ENCODE measurements at regions not wholly inside any gene's neighbourhood (a gene's known extent, or its start where the extent isn't known, plus 50 kb on each side); places are given as distances from the start of the nearest gene placed in this dataset.

DNA sequence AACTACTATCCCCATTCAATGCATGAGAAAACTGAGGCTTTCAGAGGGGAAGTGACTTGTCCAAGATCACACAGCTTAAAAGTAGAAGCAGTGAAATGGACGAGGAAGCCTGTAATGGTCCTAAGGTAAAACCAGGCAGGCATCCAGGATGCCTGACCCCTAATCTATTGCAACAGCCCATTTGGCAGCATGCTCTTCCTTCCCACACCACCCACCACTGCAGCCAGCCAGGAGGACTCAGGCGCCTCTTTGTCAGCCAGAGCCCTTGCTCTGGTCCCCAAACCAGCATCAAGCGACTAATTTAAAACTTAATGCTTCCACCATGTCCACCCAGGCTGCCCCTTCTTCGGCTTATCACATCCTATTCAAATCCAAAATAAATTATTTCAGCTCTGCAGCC is 541.6 kb downstream of the CDK5RAP2 start:
- TF ChIP-seq, protein P1, sequence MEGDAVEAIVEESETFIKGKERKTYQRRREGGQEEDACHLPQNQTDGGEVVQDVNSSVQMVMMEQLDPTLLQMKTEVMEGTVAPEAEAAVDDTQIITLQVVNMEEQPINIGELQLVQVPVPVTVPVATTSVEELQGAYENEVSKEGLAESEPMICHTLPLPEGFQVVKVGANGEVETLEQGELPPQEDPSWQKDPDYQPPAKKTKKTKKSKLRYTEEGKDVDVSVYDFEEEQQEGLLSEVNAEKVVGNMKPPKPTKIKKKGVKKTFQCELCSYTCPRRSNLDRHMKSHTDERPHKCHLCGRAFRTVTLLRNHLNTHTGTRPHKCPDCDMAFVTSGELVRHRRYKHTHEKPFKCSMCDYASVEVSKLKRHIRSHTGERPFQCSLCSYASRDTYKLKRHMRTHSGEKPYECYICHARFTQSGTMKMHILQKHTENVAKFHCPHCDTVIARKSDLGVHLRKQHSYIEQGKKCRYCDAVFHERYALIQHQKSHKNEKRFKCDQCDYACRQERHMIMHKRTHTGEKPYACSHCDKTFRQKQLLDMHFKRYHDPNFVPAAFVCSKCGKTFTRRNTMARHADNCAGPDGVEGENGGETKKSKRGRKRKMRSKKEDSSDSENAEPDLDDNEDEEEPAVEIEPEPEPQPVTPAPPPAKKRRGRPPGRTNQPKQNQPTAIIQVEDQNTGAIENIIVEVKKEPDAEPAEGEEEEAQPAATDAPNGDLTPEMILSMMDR (IDR thresholded peaks at IDR 0.05; ENCODE audit: low read depth, low read length, missing control alignments): no peak
- H3K27ac ChIP-seq: no peak overlapping the region
- H3K36me3 ChIP-seq (replicated peaks): no peaks in the 10 kb centered on the region
- in situ Hi-C loops (cut with HindIII; ENCODE audit: low pct_ligation_motif_present, low sequenced_read_pairs): no loop called here
- no peak for DNase-seq
- no peaks in the 10 kb centered on the region for H3K27me3 ChIP-seq (replicated peaks)
- H3K4me3 ChIP-seq (ENCODE audit: low read depth, low read length): no peak overlapping the region

DNA sequence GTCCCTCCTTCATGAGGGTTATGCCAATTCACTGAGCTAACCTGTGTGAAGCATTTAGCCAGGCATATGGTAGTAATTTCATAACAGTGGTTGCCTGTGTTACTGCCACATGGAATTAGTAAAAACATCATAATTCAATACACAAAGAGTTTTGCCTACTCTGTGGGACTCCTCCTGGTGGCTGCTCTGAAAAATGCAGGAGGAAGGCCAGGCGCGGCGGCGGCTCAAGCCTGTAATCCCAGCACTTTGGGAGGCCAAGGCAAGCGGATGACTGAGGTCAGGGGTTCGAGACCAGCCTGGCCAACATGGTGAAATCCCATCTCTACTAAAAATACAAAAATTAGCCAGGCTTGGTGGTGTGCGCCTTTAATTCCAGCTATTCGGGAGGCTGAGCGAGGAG is 547.3 kb downstream of the CDK5RAP2 start:
- Histone ChIP-seq H3K27ac (no peak overlapping the region), H3K36me3 (replicated peaks) (no peaks in the 10 kb centered on the region), H3K4me3 (ENCODE audit: low read depth, low read length) (no peak overlapping the region), H3K27me3 (replicated peaks) (no peaks in the 10 kb centered on the region)
- DNase-seq: no peak
- TF ChIP-seq, protein P1 (IDR thresholded peaks at IDR 0.05; ENCODE audit: low read depth, low read length, missing control alignments): no peak
- in situ Hi-C loops (cut with HindIII; ENCODE audit: low pct_ligation_motif_present, low sequenced_read_pairs): no loop called here

- Histone ChIP-seq H3K36me3 (replicated peaks) (no peaks in the 10 kb centered on the region), H3K27ac (no peak overlapping the region), H3K4me3 (ENCODE audit: low read depth, low read length) (no peak overlapping the region), H3K27me3 (replicated peaks) (no peaks in the 10 kb centered on the region)
- TF ChIP-seq, protein P1 (IDR thresholded peaks at IDR 0.05; ENCODE audit: low read depth, low read length, missing control alignments): no peak
- in situ Hi-C loops (cut with HindIII; ENCODE audit: low pct_ligation_motif_present, low sequenced_read_pairs): no loop called here
- DNase-seq: no peak
These were observed 549.1 kb downstream of the CDK5RAP2 start for GRCh38 chr9:120030847-120031246.

DNA sequence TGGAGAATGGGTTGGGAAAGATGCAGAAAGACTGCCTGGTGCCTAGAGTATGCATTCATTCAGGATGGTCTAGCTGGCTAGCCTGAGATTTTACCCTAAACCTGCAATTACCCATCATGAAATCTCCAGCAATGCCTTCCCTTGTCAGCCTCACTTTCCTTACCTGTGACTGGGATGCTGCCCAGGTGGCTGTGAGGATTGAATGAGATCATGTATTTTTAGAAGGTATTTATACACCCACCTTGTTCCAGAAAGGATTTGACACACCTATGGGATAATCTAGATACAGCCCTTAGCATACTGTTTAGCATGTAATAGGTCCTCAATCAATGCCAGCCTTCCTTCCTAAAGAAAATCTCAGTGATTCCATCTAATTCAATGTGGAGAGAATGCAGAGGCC is 561.4 kb downstream of the CDK5RAP2 start:
- DNase-seq: no peak
- Histone ChIP-seq H3K36me3 (replicated peaks) (no peaks in the 10 kb centered on the region), H3K27me3 (replicated peaks) (no peaks in the 10 kb centered on the region), H3K27ac (no peak overlapping the region), H3K4me3 (ENCODE audit: low read depth, low read length) (no peak overlapping the region)
- in situ Hi-C loops (cut with HindIII; ENCODE audit: low pct_ligation_motif_present, low sequenced_read_pairs): no loop called here
- TF ChIP-seq, protein P1 (IDR thresholded peaks at IDR 0.05; ENCODE audit: low read depth, low read length, missing control alignments): no peak

DNA sequence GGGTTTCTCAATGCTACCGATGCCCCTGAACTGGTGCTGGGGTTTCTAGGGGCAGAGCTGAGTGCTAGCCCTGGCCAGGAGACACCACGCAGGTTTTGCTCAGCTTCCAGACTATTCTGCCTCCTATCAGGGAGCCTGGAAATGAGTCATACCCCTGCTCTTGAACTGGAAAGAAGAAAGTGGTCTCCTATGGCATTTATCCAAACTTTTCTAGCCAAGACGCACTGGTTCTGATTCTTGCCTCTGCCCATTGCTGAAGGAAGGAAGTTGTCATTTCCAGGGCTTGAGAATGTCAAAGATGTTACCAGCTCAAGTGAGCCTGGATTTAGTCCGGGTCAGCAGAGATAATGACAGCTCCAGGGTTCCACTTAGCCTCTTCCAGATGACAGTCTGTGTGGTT is 561.9 kb downstream of the CDK5RAP2 start:
- TF ChIP-seq, protein P1 (IDR thresholded peaks at IDR 0.05; ENCODE audit: low read depth, low read length, missing control alignments): no peak
- DNase-seq: no peak
- Histone ChIP-seq H3K36me3 (replicated peaks) (no peaks in the 10 kb centered on the region), H3K27me3 (replicated peaks) (no peaks in the 10 kb centered on the region), H3K27ac (no peak overlapping the region), H3K4me3 (ENCODE audit: low read depth, low read length) (no peak overlapping the region)
- in situ Hi-C loops (cut with HindIII; ENCODE audit: low pct_ligation_motif_present, low sequenced_read_pairs): no loop called here

- H3K36me3 ChIP-seq (replicated peaks): no peaks in the 10 kb centered on the region
- H3K27me3 ChIP-seq (replicated peaks): no peaks in the 10 kb centered on the region
- no peak overlapping the region for H3K27ac ChIP-seq
- no peak overlapping the region for H3K4me3 ChIP-seq (ENCODE audit: low read depth, low read length)
- DNase-seq: no peak
- in situ Hi-C loops (cut with HindIII; ENCODE audit: low pct_ligation_motif_present, low sequenced_read_pairs): no loop called here
- TF ChIP-seq, protein P1 (IDR thresholded peaks at IDR 0.05; ENCODE audit: low read depth, low read length, missing control alignments): no peak
These were observed 563.7 kb downstream of the CDK5RAP2 start for GRCh38 chr9:120016231-120016630.

Data from brain microvascular endothelial cell (primary cell).